PFSK-1 (cell line): ENCODE measurements at regions not wholly inside any gene's neighbourhood (a gene's known extent, or its start where the extent isn't known, plus 50 kb on each side); places are given as distances from the start of the nearest gene placed in this dataset.

Experiments
- FOXP2 ChIP-seq: optimal IDR thresholded peaks from 2 replicates; pipeline ENCODE3; 2011; ENCODE audit warnings: borderline replicate concordance, control low read depth, inconsistent platforms; ENCODE audit not compliant: insufficient read depth; ENCODE audit errors: extremely low read length, extremely low read depth
- POLR2AphosphoS5 ChIP-seq: IDR thresholded peaks from 2 replicates; pipeline ENCODE4 v1.6.1; 2012; ENCODE audit warnings: low read depth, mild to moderate bottlenecking, control low read depth, low read length, moderate library complexity
- SIN3A ChIP-seq: IDR thresholded peaks from 2 replicates; pipeline ENCODE4 v1.6.1; 2012; ENCODE audit warnings: mild to moderate bottlenecking, low read length, moderate library complexity, borderline replicate concordance; ENCODE audit not compliant: insufficient read depth
- TAF1 ChIP-seq: IDR thresholded peaks from 2 replicates; pipeline ENCODE4 v1.6.1; 2012; ENCODE audit warnings: low read length, control low read depth, borderline replicate concordance; ENCODE audit not compliant: insufficient read depth
- TF ChIP-seq, protein P1 (sequence below), 2 experiments: IDR thresholded peaks; 2 replicates each; pipeline versions ENCODE4 v1.6.1 to v1.8.0; 2011 to 2012; ENCODE audit warnings: low read depth in 2 of 2, low read length in 2 of 2, control low read depth in 1 of 2, inconsistent platforms in 1 of 2, mild to moderate bottlenecking in 1 of 2, moderate library complexity in 1 of 2; ENCODE audit not compliant: insufficient read depth in 1 of 2

DNA sequence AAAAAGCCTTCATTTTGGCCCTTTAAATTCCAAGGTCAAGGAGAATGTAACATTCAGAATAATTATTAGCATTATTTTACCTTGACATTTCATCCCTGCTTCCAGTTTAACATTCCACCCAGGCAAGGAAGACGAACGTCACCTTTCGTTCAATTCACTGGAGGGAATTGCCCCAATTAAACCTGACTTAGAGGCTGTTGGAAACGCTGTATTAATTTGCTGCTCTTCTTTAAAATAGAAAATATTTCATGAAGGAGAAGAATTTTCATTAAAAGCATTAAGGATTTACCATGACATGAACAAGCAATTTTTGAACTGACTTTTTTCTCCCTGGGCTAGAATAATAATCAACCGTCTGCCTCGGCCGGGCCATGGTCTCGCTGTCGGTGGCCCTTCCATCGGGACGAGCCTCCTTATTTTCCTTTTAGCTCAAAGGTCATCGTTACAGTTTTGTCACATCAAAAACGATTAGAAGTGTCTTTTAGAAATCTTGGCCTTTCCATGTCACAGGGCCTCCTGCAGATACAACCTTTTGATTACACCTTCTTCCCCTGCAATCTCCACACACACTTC, 282.9 kb upstream of the SOX4 start:
- TF ChIP-seq POLR2AphosphoS5 (no peak), TAF1 (no peak)
- TF ChIP-seq, protein P1, sequence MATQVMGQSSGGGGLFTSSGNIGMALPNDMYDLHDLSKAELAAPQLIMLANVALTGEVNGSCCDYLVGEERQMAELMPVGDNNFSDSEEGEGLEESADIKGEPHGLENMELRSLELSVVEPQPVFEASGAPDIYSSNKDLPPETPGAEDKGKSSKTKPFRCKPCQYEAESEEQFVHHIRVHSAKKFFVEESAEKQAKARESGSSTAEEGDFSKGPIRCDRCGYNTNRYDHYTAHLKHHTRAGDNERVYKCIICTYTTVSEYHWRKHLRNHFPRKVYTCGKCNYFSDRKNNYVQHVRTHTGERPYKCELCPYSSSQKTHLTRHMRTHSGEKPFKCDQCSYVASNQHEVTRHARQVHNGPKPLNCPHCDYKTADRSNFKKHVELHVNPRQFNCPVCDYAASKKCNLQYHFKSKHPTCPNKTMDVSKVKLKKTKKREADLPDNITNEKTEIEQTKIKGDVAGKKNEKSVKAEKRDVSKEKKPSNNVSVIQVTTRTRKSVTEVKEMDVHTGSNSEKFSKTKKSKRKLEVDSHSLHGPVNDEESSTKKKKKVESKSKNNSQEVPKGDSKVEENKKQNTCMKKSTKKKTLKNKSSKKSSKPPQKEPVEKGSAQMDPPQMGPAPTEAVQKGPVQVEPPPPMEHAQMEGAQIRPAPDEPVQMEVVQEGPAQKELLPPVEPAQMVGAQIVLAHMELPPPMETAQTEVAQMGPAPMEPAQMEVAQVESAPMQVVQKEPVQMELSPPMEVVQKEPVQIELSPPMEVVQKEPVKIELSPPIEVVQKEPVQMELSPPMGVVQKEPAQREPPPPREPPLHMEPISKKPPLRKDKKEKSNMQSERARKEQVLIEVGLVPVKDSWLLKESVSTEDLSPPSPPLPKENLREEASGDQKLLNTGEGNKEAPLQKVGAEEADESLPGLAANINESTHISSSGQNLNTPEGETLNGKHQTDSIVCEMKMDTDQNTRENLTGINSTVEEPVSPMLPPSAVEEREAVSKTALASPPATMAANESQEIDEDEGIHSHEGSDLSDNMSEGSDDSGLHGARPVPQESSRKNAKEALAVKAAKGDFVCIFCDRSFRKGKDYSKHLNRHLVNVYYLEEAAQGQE (IDR thresholded peaks at IDR 0.05; ENCODE audit: insufficient read depth in 1 of 2, low read depth in 2 of 2, low read length in 2 of 2): no peak

DNA sequence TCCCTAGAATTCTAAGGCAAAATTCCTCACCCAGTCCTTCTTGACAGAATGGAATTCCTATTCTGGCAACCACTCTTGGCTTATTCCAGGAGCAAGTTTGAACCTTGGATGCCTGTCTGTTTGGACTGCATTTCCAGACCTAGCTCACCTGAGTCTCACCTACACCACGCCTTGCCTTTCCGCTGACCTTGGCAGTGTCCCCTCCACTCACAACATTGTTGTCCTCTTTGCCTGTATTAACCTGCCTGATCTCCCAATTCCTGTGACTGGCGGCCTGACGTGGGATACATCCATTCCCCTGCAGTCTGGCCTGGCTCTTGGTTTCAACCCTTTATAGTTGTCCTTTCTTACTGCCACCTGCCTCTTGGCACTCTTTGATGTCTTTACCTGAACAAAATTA, 281.4 kb upstream of the SOX4 start:
- TF ChIP-seq TAF1 (no peak), POLR2AphosphoS5 (no peak), FOXP2 (no peak), SIN3A (no peak)
- TF ChIP-seq, protein P1 (IDR thresholded peaks at IDR 0.05; ENCODE audit: insufficient read depth in 1 of 2, low read depth in 2 of 2, low read length in 2 of 2): no peak

DNA sequence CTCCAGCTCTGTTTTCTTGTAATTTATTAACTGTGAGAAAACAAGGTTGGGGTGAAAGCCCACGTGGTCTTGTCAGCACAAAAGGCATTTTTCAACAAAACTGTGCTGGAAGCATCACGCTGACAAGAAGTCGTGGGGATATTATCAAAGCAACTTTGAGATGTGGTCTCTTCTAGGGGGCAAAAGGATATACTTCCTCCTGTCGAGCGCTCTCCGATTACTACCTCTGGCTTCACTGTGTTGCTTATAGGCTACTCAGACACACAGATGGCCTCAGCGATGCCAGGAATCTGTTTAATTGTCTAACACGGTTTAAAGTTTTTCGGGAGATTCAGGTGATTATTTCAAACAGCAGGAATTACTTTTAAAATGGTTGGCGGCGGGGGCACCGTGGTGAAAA, 275.9 kb upstream of the SOX4 start:
- TF ChIP-seq TAF1 (no peak), POLR2AphosphoS5 (no peak), FOXP2 (no peak), SIN3A (no peak)
- TF ChIP-seq, protein P1 (IDR thresholded peaks at IDR 0.05; ENCODE audit: insufficient read depth in 1 of 2, low read depth in 2 of 2, low read length in 2 of 2): no peak

DNA sequence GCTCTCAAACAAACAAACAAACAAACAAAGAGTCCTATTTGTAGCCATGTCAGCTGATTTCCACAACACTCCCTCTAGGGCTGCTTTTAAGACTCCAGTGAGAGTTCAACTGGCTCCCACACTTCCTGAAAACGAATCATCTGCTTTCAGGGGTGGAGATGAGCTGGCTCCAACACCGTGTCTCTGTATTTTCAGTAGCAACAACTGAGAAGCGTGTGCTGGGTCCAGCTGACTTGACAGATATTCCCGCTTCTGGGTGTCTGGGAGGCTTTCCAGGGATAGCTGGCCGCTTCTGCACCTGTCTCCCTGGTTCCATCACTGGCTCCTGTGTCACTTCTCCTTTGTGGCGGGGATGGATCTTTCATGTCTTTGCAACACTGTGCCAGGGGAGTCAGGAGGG, 272.5 kb upstream of the SOX4 start:
- TF ChIP-seq TAF1 (no peak), POLR2AphosphoS5 (no peak), FOXP2 (no peak)
- TF ChIP-seq, protein P1 (IDR thresholded peaks at IDR 0.05; ENCODE audit: insufficient read depth in 1 of 2, low read depth in 2 of 2, low read length in 2 of 2): no peak

DNA sequence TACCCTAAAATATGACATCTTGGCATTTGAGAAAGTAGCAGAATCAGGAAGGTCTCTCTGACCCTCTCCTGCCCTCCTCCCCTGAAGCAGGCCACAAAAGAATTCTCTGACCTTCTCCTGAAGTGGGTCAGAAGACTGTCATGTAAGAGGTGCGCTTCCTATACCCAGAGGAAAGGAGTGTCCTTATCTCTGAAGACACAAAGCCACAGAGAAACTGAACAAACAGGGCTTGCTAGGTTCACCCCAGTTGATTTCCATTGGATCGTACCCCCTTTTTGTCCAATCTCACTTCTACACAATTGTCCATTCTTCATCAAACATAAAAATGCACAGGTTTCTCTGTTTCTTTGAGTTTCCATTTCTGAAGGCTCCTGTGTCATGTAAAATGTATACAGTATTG, 272.0 kb upstream of the SOX4 start:
- TF ChIP-seq POLR2AphosphoS5: no peak
- TF ChIP-seq FOXP2: no peak
- TF ChIP-seq SIN3A: no peak
- TF ChIP-seq, protein P1 (IDR thresholded peaks at IDR 0.05; ENCODE audit: insufficient read depth in 1 of 2, low read depth in 2 of 2, low read length in 2 of 2): no peak
- no peak for TF ChIP-seq TAF1
